HG03135 (cell line): ENCODE measurements at regions not wholly inside any gene's neighbourhood (a gene's known extent, or its start where the extent isn't known, plus 50 kb on each side); places are given as distances from the start of the nearest gene placed in this dataset.
"Not testable (repeated sequence)": the region's sequence is repeated elsewhere in the genome, so short reads cannot be mapped to it uniquely, and the experiment has no call there.

Experiments used
- ATAC-seq: cut with Tn5 transposase; IDR thresholded peaks from one replicate; pipeline ENCODE4 v1.9.1; 2021; ENCODE audit warnings: mild to moderate bottlenecking, moderate library complexity; ENCODE audit not compliant: unreplicated experiment

- no peak for ATAC-seq
Measured at GRCh38 chr9:115300116-115300515, 182.2 kb upstream of the TNC start.

GRCh38 chr9:115300874-115301273 lies 182.9 kb upstream of the TNC start:
- no peak for ATAC-seq

GRCh38 chr9:115301581-115301980 lies 183.6 kb upstream of the TNC start:
- no peak for ATAC-seq

- ATAC-seq: no peak
Measured at GRCh38 chr9:115305543-115305942, 187.6 kb upstream of the TNC start.

GRCh38 chr9:115306865-115307264 lies 188.9 kb upstream of the TNC start:
- ATAC-seq: no peak

- no peak for ATAC-seq
Measured at GRCh38 chr9:115313545-115313944, 195.6 kb upstream of the TNC start.

GRCh38 chr9:115326461-115326860 lies 208.5 kb upstream of the TNC start:
- ATAC-seq: no peak

GRCh38 chr9:115327436-115328122 lies 209.6 kb upstream of the TNC start:
- no peak for ATAC-seq

GRCh38 chr9:115328228-115328627 lies 210.3 kb upstream of the TNC start:
- no peak for ATAC-seq

GRCh38 chr9:115328677-115329076 lies 210.7 kb upstream of the TNC start:
- no peak for ATAC-seq

GRCh38 chr9:115333277-115334070 lies 215.5 kb upstream of the TNC start:
- no peak for ATAC-seq

GRCh38 chr9:115335439-115335838 lies 217.5 kb upstream of the TNC start:
- no peak for ATAC-seq

GRCh38 chr9:115340314-115340713 lies 222.4 kb upstream of the TNC start:
- no peak for ATAC-seq

GRCh38 chr9:115341426-115341825 lies 223.5 kb upstream of the TNC start:
- ATAC-seq: no peak

GRCh38 chr9:115347776-115348175 lies 229.8 kb upstream of the TNC start:
- ATAC-seq: not testable (repeated sequence)

- not testable (repeated sequence) for ATAC-seq
Measured at GRCh38 chr9:115348936-115349335, 231.0 kb upstream of the TNC start.

GRCh38 chr9:115349542-115349941 lies 231.6 kb upstream of the TNC start:
- ATAC-seq: no peak

GRCh38 chr9:115350548-115350947 lies 232.6 kb upstream of the TNC start:
- ATAC-seq: no peak

GRCh38 chr9:115353681-115354080 lies 235.7 kb upstream of the TNC start:
- no peak for ATAC-seq

- ATAC-seq: no peak
Measured at GRCh38 chr9:115357821-115358220, 239.9 kb upstream of the TNC start.

GRCh38 chr9:115359017-115359780 lies 241.2 kb upstream of the TNC start:
- ATAC-seq: no peak

- ATAC-seq: no peak
Measured at GRCh38 chr9:115360122-115360521, 242.2 kb upstream of the TNC start.
